ENCODE measurements at regions not wholly inside any gene's neighbourhood (a gene's known extent, or its start where the extent isn't known, plus 50 kb on each side); places are given as distances from the start of the nearest gene placed in this dataset.

GRCh38 chr7:25776744-25777123, 375.3 kb upstream of the NFE2L3 start:
- Histone ChIP-seq H3K36me3 (ENCODE audit: control insufficient read depth in 2 of 2, extremely low read depth in 1 of 2, insufficient read depth in 2 of 2, low read length in 2 of 2) (no peaks in the 10 kb centered on the region), H3K9me3 (replicated peaks; ENCODE audit: control insufficient read depth, insufficient read depth, low read length) (no peaks in the 10 kb centered on the region), H3K79me2 (ENCODE audit: control insufficient read depth, insufficient read depth, low read length) (no peaks in the 10 kb centered on the region), H4K20me1 (replicated peaks; ENCODE audit: control insufficient read depth, extremely low read depth, insufficient read depth, low read length) (no peaks in the 10 kb centered on the region), H3K4me1 (ENCODE audit: control insufficient read depth, extremely low read depth, insufficient read depth, low read length) (no peaks in the 10 kb centered on the region), H3K4me2 (ENCODE audit: insufficient read depth, low read length) (no peak overlapping the region), H3K9me1 (replicated peaks; ENCODE audit: control insufficient read depth, extremely low read depth, insufficient read depth, low read length) (no peaks in the 10 kb centered on the region), H2AFZ (ENCODE audit: low read depth, low read length) (no peak overlapping the region), H3K4me3 (replicated peaks in 1 of 3; ENCODE audit: insufficient read depth in 1 of 3, low read depth in 1 of 3, low read length in 3 of 3) (no peak overlapping the region), H3K27ac (ENCODE audit: insufficient read depth, low read depth, low read length) (no peak overlapping the region), H3K9ac (replicated peaks; ENCODE audit: extremely low read depth, insufficient read depth, low read length) (no peak overlapping the region), H3K27me3 (ENCODE audit: control insufficient read depth in 2 of 2, insufficient read depth in 2 of 2, low read length in 2 of 2) (no peaks in the 10 kb centered on the region)
- ChIA-PET CTCF (interaction anchor here (1.2 to 1.7 kb wide), 2 partner anchors 11 to 18 kb away, joined by 3 to 5 read pairs; no protein-coding TSS in a partner anchor), POLR2A (no interaction called here)
- intact Hi-C loops (cut with micrococcal nuclease) = no loop called here
- FAIRE-seq (no peak), DNase-seq (ENCODE audit: low read depth, low spot score) (no peak)
- BruUV-seq (replicated peaks) = no TSS peak
- TF ChIP-seq MYC (IDR thresholded peaks at IDR 0.05; ENCODE audit: low read depth, low read length) = no peak
- dilution Hi-C loops (cut with MboI; ENCODE audit: extremely low pct_ligation_motif_present, low sequenced_read_pairs) = no loop called here

GRCh38 chr7:25777969-25778708, 373.9 kb upstream of the NFE2L3 start:
- CTCF ChIA-PET = interaction anchor here (1.2 kb wide), 1 partner anchor 17 kb away, joined by 3 read pairs; no protein-coding TSS in a partner anchor
- BruUV-seq (replicated peaks) = no TSS peak

More at GRCh38 chr7:25777969-25778708, 373.9 kb upstream of the NFE2L3 start:
- Histone ChIP-seq H3K27ac (ENCODE audit: insufficient read depth, low read depth, low read length) (no peak overlapping the region), H3K4me1 (ENCODE audit: control insufficient read depth, extremely low read depth, insufficient read depth, low read length) (no peaks in the 10 kb centered on the region), H3K4me3 (replicated peaks in 1 of 3; ENCODE audit: insufficient read depth in 1 of 3, low read depth in 1 of 3, low read length in 3 of 3) (no peak overlapping the region), H3K4me2 (ENCODE audit: insufficient read depth, low read length) (no peak overlapping the region), H3K36me3 (ENCODE audit: control insufficient read depth in 2 of 2, extremely low read depth in 1 of 2, insufficient read depth in 2 of 2, low read length in 2 of 2) (no peaks in the 10 kb centered on the region), H3K9me3 (replicated peaks; ENCODE audit: control insufficient read depth, insufficient read depth, low read length) (no peaks in the 10 kb centered on the region), H2AFZ (ENCODE audit: low read depth, low read length) (no peak overlapping the region), H4K20me1 (replicated peaks; ENCODE audit: control insufficient read depth, extremely low read depth, insufficient read depth, low read length) (no peaks in the 10 kb centered on the region), H3K9ac (replicated peaks; ENCODE audit: extremely low read depth, insufficient read depth, low read length) (no peak overlapping the region), H3K79me2 (ENCODE audit: control insufficient read depth, insufficient read depth, low read length) (no peaks in the 10 kb centered on the region), H3K27me3 (ENCODE audit: control insufficient read depth in 2 of 2, insufficient read depth in 2 of 2, low read length in 2 of 2) (no peaks in the 10 kb centered on the region), H3K9me1 (replicated peaks; ENCODE audit: control insufficient read depth, extremely low read depth, insufficient read depth, low read length) (no peaks in the 10 kb centered on the region)
- TF ChIP-seq, protein P1, sequence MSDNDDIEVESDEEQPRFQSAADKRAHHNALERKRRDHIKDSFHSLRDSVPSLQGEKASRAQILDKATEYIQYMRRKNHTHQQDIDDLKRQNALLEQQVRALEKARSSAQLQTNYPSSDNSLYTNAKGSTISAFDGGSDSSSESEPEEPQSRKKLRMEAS (IDR thresholded peaks at IDR 0.05; ENCODE audit: insufficient read depth, insufficient read length) = no peak
- TF ChIP-seq GATA2 (IDR thresholded peaks at IDR 0.05; ENCODE audit: insufficient read depth, insufficient read length, low read depth, low read length) (no peak), JUN (IDR thresholded peaks at IDR 0.05; ENCODE audit: borderline replicate concordance, insufficient read depth, insufficient read length, low read depth) (no peak), FOS (IDR thresholded peaks at IDR 0.05; ENCODE audit: borderline replicate concordance, insufficient read depth, low read length) (no peak)
- TF ChIP-seq, protein P2, sequence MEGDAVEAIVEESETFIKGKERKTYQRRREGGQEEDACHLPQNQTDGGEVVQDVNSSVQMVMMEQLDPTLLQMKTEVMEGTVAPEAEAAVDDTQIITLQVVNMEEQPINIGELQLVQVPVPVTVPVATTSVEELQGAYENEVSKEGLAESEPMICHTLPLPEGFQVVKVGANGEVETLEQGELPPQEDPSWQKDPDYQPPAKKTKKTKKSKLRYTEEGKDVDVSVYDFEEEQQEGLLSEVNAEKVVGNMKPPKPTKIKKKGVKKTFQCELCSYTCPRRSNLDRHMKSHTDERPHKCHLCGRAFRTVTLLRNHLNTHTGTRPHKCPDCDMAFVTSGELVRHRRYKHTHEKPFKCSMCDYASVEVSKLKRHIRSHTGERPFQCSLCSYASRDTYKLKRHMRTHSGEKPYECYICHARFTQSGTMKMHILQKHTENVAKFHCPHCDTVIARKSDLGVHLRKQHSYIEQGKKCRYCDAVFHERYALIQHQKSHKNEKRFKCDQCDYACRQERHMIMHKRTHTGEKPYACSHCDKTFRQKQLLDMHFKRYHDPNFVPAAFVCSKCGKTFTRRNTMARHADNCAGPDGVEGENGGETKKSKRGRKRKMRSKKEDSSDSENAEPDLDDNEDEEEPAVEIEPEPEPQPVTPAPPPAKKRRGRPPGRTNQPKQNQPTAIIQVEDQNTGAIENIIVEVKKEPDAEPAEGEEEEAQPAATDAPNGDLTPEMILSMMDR (IDR thresholded peaks at IDR 0.05; ENCODE audit: extremely low read depth in 1 of 2, insufficient read depth in 1 of 2, low read depth in 1 of 2, low read length in 2 of 2) = no peak
- intact Hi-C loops (cut with micrococcal nuclease) = no loop called here
- POLR2A ChIA-PET = no interaction called here
- no peak for FAIRE-seq
- dilution Hi-C loops (cut with MboI; ENCODE audit: extremely low pct_ligation_motif_present, low sequenced_read_pairs) = no loop called here
- DNase-seq (ENCODE audit: low read depth, low spot score) = no peak
